SK-N-SH (cell line): ENCODE measurements at regions not wholly inside any gene's neighbourhood (a gene's known extent, or its start where the extent isn't known, plus 50 kb on each side); places are given as distances from the start of the nearest gene placed in this dataset.

Experiments
- CHD2 ChIP-seq: fragments of 150-350 bp; IDR thresholded peaks from 2 replicates; pipeline ENCODE4 v1.6.1; 2018; ENCODE audit warnings: low read length; ENCODE audit not compliant: partially characterized antibody
- EZH2phosphoT487 ChIP-seq: fragments of 200-600 bp; sonication (generic); IDR thresholded peaks from 2 replicates; pipeline ENCODE4 v1.6.1; 2017; ENCODE audit warnings: low read depth, mixed run types, mild to moderate bottlenecking, antibody characterized with exemption, moderate library complexity, borderline replicate concordance
- GABPA ChIP-seq: IDR thresholded peaks from 2 replicates; pipeline ENCODE4 v1.4.0; 2012; ENCODE audit warnings: low read depth, mild to moderate bottlenecking
- JUND ChIP-seq: IDR thresholded peaks from 2 replicates; pipeline ENCODE4 v1.4.0; 2012
- NRF1 ChIP-seq: IDR thresholded peaks from 2 replicates; pipeline ENCODE4 v1.6.1; 2012; ENCODE audit warnings: low read depth, mild to moderate bottlenecking, low read length
- POLR2AphosphoS5 ChIP-seq: IDR thresholded peaks from 2 replicates; pipeline ENCODE4 v1.6.1; 2012; ENCODE audit warnings: low read depth, low read length
- RAD21 ChIP-seq: IDR thresholded peaks from 2 replicates; pipeline ENCODE4 v1.6.1; 2012; ENCODE audit warnings: mild to moderate bottlenecking, low read length
- TCF12 ChIP-seq: IDR thresholded peaks from 2 replicates; pipeline ENCODE4 v1.4.0; 2012
- TF ChIP-seq, protein P1 (sequence below): fragments of 200-600 bp; sonication (generic); IDR thresholded peaks from 2 replicates; pipeline ENCODE4 v1.6.1; 2017; ENCODE audit warnings: antibody characterized with exemption, mild to moderate bottlenecking, moderate library complexity
- TF ChIP-seq, protein P2 (sequence below): IDR thresholded peaks from 2 replicates; pipeline ENCODE4 v1.4.0; 2012; ENCODE audit warnings: low read depth, borderline replicate concordance
- TF ChIP-seq, protein P3 (sequence below): IDR thresholded peaks from 2 replicates; pipeline ENCODE4; 2012

DNA sequence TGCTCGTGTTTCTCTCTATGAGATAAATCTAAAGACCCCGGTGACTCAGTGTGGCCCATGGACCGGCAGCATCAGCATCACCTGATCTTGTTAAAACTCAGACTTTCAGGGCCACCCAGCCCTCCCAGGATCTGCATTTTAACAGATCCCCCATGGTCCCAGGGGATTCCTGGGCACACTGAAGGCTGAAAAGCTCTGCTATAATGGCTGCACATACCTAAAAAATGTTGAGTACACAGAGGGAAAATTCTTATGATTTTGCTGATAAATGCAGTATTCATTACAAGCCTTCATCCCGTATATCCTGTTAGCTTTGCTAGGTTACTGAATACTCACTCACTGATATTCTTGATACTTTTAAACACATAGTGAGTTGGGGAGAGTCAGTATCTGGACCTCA lies 200.5 kb downstream of the MYLK4 start:
- TF ChIP-seq RAD21 (no peak), JUND (no peak), POLR2AphosphoS5 (no peak), NRF1 (no peak), GABPA (no peak), TCF12 (no peak), CHD2 (no peak), EZH2phosphoT487 (no peak)
- TF ChIP-seq, protein P1, sequence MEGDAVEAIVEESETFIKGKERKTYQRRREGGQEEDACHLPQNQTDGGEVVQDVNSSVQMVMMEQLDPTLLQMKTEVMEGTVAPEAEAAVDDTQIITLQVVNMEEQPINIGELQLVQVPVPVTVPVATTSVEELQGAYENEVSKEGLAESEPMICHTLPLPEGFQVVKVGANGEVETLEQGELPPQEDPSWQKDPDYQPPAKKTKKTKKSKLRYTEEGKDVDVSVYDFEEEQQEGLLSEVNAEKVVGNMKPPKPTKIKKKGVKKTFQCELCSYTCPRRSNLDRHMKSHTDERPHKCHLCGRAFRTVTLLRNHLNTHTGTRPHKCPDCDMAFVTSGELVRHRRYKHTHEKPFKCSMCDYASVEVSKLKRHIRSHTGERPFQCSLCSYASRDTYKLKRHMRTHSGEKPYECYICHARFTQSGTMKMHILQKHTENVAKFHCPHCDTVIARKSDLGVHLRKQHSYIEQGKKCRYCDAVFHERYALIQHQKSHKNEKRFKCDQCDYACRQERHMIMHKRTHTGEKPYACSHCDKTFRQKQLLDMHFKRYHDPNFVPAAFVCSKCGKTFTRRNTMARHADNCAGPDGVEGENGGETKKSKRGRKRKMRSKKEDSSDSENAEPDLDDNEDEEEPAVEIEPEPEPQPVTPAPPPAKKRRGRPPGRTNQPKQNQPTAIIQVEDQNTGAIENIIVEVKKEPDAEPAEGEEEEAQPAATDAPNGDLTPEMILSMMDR: no peak
- TF ChIP-seq, protein P2, sequence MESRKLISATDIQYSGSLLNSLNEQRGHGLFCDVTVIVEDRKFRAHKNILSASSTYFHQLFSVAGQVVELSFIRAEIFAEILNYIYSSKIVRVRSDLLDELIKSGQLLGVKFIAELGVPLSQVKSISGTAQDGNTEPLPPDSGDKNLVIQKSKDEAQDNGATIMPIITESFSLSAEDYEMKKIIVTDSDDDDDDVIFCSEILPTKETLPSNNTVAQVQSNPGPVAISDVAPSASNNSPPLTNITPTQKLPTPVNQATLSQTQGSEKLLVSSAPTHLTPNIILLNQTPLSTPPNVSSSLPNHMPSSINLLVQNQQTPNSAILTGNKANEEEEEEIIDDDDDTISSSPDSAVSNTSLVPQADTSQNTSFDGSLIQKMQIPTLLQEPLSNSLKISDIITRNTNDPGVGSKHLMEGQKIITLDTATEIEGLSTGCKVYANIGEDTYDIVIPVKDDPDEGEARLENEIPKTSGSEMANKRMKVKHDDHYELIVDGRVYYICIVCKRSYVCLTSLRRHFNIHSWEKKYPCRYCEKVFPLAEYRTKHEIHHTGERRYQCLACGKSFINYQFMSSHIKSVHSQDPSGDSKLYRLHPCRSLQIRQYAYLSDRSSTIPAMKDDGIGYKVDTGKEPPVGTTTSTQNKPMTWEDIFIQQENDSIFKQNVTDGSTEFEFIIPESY: no peak
- TF ChIP-seq, protein P3, sequence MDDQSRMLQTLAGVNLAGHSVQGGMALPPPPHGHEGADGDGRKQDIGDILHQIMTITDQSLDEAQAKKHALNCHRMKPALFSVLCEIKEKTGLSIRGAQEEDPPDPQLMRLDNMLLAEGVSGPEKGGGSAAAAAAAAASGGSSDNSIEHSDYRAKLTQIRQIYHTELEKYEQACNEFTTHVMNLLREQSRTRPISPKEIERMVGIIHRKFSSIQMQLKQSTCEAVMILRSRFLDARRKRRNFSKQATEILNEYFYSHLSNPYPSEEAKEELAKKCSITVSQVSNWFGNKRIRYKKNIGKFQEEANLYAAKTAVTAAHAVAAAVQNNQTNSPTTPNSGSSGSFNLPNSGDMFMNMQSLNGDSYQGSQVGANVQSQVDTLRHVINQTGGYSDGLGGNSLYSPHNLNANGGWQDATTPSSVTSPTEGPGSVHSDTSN: no peak
